AG04449 (cell line): ENCODE measurements at regions not wholly inside any gene's neighbourhood (a gene's known extent, or its start where the extent isn't known, plus 50 kb on each side); places are given as distances from the start of the nearest gene placed in this dataset.

Experiments used
- CTCF ChIA-PET: fragments of 350-600 bp; formaldehyde crosslinking; extraction: SDS; loops from one replicate; lab custom pipeline; 2021; ENCODE audit warnings: antibody characterized with exemption; lab: Yijun Ruan, JAX
- POLR2A ChIA-PET: fragments of 400-600, 350-600 bp; formaldehyde crosslinking; extraction: SDS; loops from one replicate; lab custom pipeline; 2020; ENCODE audit warnings: antibody characterized with exemption, inconsistent platforms; lab: Yijun Ruan, JAX
- DNase-seq: peaks from one replicate; pipeline ENCODE4 v3.0.0-alpha.2; 2010; ENCODE audit warnings: low read depth, low spot score
- H3K4me3 ChIP-seq: 2 replicates; pipeline ENCODE4 v1.5.1; 2011; ENCODE audit warnings: low read depth, mild to moderate bottlenecking, control low read depth, low read length
- CTCF ChIP-seq: IDR thresholded peaks from one replicate; pipeline ENCODE4 v1.5.1; 2011; ENCODE audit warnings: mild to moderate bottlenecking, moderate library complexity, low read length, control low read depth, inconsistent platforms; ENCODE audit not compliant: insufficient read depth; ENCODE audit errors: missing control alignments

GRCh38 chr9:105069285-105069684 lies 141.3 kb upstream of the ABCA1 start:
- POLR2A ChIA-PET: no interaction called here
- CTCF ChIA-PET: no interaction called here
- no peak for TF ChIP-seq CTCF
- DNase-seq: no peak
- H3K4me3 ChIP-seq: no peak overlapping the region

- DNase-seq: no peak
- ChIA-PET POLR2A (no interaction called here), CTCF (no interaction called here)
- TF ChIP-seq CTCF: no peak
- no peak overlapping the region for H3K4me3 ChIP-seq
Measured at GRCh38 chr9:105069696-105070095, 141.7 kb upstream of the ABCA1 start.

GRCh38 chr9:105070176-105070575 lies 142.2 kb upstream of the ABCA1 start:
- DNase-seq: no peak
- H3K4me3 ChIP-seq: no peak overlapping the region
- no peak for TF ChIP-seq CTCF
- ChIA-PET POLR2A (no interaction called here), CTCF (no interaction called here)

- no peak overlapping the region for H3K4me3 ChIP-seq
- CTCF ChIA-PET: no interaction called here
- no peak for TF ChIP-seq CTCF
- no peak for DNase-seq
- POLR2A ChIA-PET: no interaction called here
Measured at GRCh38 chr9:105072476-105072875, 144.5 kb upstream of the ABCA1 start.

- CTCF ChIA-PET: no interaction called here
- POLR2A ChIA-PET: no interaction called here
- no peak for DNase-seq
- H3K4me3 ChIP-seq: no peak overlapping the region
- TF ChIP-seq CTCF: no peak
Measured at GRCh38 chr9:105073147-105073546, 145.2 kb upstream of the ABCA1 start.

GRCh38 chr9:105074491-105074890 lies 146.5 kb upstream of the ABCA1 start:
- ChIA-PET CTCF (interaction anchor here (1.1 kb wide), 1 partner anchor 36 kb away, joined by 3 read pairs; no protein-coding TSS in a partner anchor), POLR2A (no interaction called here)
- no peak for DNase-seq
- TF ChIP-seq CTCF: no peak
- no peak overlapping the region for H3K4me3 ChIP-seq
